LoVo (cell line): ENCODE measurements at regions not wholly inside any gene's neighbourhood (a gene's known extent, or its start where the extent isn't known, plus 50 kb on each side); places are given as distances from the start of the nearest gene placed in this dataset.
"Not testable (repeated sequence)": the region's sequence is repeated elsewhere in the genome, so short reads cannot be mapped to it uniquely, and the experiment has no call there.

Experiments used
- DNase-seq: peaks from one replicate; pipeline ENCODE4 v3.0.0-alpha.2; 2016; ENCODE audit warnings: low spot score

- DNase-seq, result no peak
Measured at GRCh38 chrX:139475432-139475831, 55.1 kb upstream of the F9 start.

- not testable (repeated sequence) for DNase-seq
Measured at GRCh38 chrX:139461945-139462344, 68.6 kb upstream of the F9 start.

- DNase-seq, result no peak
Measured at GRCh38 chrX:139454743-139455142, 75.8 kb upstream of the F9 start.

- DNase-seq, result no peak
Measured at GRCh38 chrX:139448996-139449395, 81.5 kb upstream of the F9 start.

GRCh38 chrX:139446832-139447231 lies 83.7 kb upstream of the F9 start:
- no peak for DNase-seq

GRCh38 chrX:139429913-139430312 lies 100.6 kb upstream of the F9 start:
- no peak for DNase-seq

- DNase-seq, result no peak
Measured at GRCh38 chrX:139423186-139423585, 107.4 kb upstream of the F9 start.

- DNase-seq, result not testable (repeated sequence)
Measured at GRCh38 chrX:139398258-139398657, 132.3 kb upstream of the F9 start.

GRCh38 chrX:139388254-139388653 lies 142.3 kb upstream of the F9 start:
- DNase-seq, result no peak

GRCh38 chrX:139382529-139382928 lies 148.0 kb upstream of the F9 start:
- DNase-seq, result no peak

GRCh38 chrX:139376547-139376946 lies 154.0 kb upstream of the F9 start:
- DNase-seq, result not testable (repeated sequence)

- no peak for DNase-seq
Measured at GRCh38 chrX:139360356-139360755, 170.2 kb upstream of the F9 start.

GRCh38 chrX:139342594-139342991 lies 187.9 kb upstream of the F9 start:
- DNase-seq, result not testable (repeated sequence)

- not testable (repeated sequence) for DNase-seq
Measured at GRCh38 chrX:139341855-139342593, 188.5 kb upstream of the F9 start.

- DNase-seq, result no peak
Measured at GRCh38 chrX:139332441-139332840, 198.1 kb upstream of the F9 start.

GRCh38 chrX:139327355-139327754 lies 203.2 kb upstream of the F9 start:
- no peak for DNase-seq

GRCh38 chrX:139324756-139325155 lies 205.8 kb upstream of the F9 start:
- no peak for DNase-seq

- not testable (repeated sequence) for DNase-seq
Measured at GRCh38 chrX:139320661-139321354, 209.7 kb upstream of the F9 start.

- DNase-seq, result not testable (repeated sequence)
Measured at GRCh38 chrX:139306675-139307074, 223.9 kb upstream of the F9 start.

- DNase-seq, result no peak
Measured at GRCh38 chrX:139304471-139304870, 226.1 kb upstream of the F9 start.

GRCh38 chrX:139299309-139299708 lies 231.2 kb upstream of the F9 start:
- DNase-seq, result no peak

GRCh38 chrX:139298437-139298836 lies 232.1 kb upstream of the F9 start:
- no peak for DNase-seq

GRCh38 chrX:139297638-139298037 lies 232.9 kb upstream of the F9 start:
- no peak for DNase-seq

- DNase-seq, result no peak
Measured at GRCh38 chrX:139293991-139294390, 236.5 kb upstream of the F9 start.
